ENCODE measurements at regions not wholly inside any gene's neighbourhood (a gene's known extent, or its start where the extent isn't known, plus 50 kb on each side); places are given as distances from the start of the nearest gene placed in this dataset.
"Not testable (repeated sequence)": the region's sequence is repeated elsewhere in the genome, so short reads cannot be mapped to it uniquely, and the experiment has no call there.

- ChIA-PET CTCF (interaction anchor here (0.6 kb wide), 1 partner anchor 160 kb away, joined by 3 read pairs; no protein-coding TSS in a partner anchor), POLR2A (ENCODE audit: low non-redundant PET) (no interaction called here)
- DNase-seq (ENCODE audit: low spot score), result no peak
- no peak for TF ChIP-seq CTCF (conservative IDR thresholded peaks at IDR 0.05; ENCODE audit: low read depth)
- H3K27ac ChIP-seq, result no peak overlapping the region
Measured at GRCh38 chr5:24245821-24246220, 399.0 kb downstream of the CDH10 start.

- CTCF ChIA-PET, result interaction anchor here (0.5 kb wide), 1 partner anchor 10 kb away, joined by 3 read pairs; no protein-coding TSS in a partner anchor
- H3K27ac ChIP-seq, result no peak overlapping the region
- DNase-seq (ENCODE audit: low spot score), result no peak
- TF ChIP-seq CTCF (conservative IDR thresholded peaks at IDR 0.05; ENCODE audit: low read depth), result no peak
- POLR2A ChIA-PET (ENCODE audit: low non-redundant PET), result no interaction called here
Measured at GRCh38 chr5:24264547-24264946, 380.2 kb downstream of the CDH10 start.

GRCh38 chr5:24265306-24265705, 379.5 kb downstream of the CDH10 start:
- POLR2A ChIA-PET (ENCODE audit: low non-redundant PET), result no interaction called here

GRCh38 chr5:24268482-24269056, 376.2 kb downstream of the CDH10 start:
- no peak for DNase-seq (ENCODE audit: low spot score)
- ChIA-PET POLR2A (ENCODE audit: low non-redundant PET) (no interaction called here), CTCF (no interaction called here)
- H3K27ac ChIP-seq, result no peak overlapping the region
- no peak for TF ChIP-seq CTCF (conservative IDR thresholded peaks at IDR 0.05; ENCODE audit: low read depth)

More at GRCh38 chr5:24265306-24265705, 379.5 kb downstream of the CDH10 start:
- no peak for DNase-seq (ENCODE audit: low spot score)
- H3K27ac ChIP-seq, result no peak overlapping the region
- CTCF ChIA-PET, result interaction anchor here (0.5 kb wide), 1 partner anchor 9 kb away, joined by 3 read pairs; no protein-coding TSS in a partner anchor
- TF ChIP-seq CTCF (conservative IDR thresholded peaks at IDR 0.05; ENCODE audit: low read depth), result no peak

GRCh38 chr5:24271702-24272118, 373.1 kb downstream of the CDH10 start:
- H3K27ac ChIP-seq; DNase-seq (ENCODE audit: low spot score); POLR2A ChIA-PET (ENCODE audit: low non-redundant PET); CTCF ChIA-PET: not testable (repeated sequence)

GRCh38 chr5:24272741-24273140, 372.0 kb downstream of the CDH10 start:
- DNase-seq (ENCODE audit: low spot score), result no peak
- TF ChIP-seq CTCF (conservative IDR thresholded peaks at IDR 0.05; ENCODE audit: low read depth), result no peak
- no peak overlapping the region for H3K27ac ChIP-seq
- CTCF ChIA-PET, result no interaction called here
- POLR2A ChIA-PET (ENCODE audit: low non-redundant PET), result no interaction called here

GRCh38 chr5:24280215-24280614, 364.6 kb downstream of the CDH10 start:
- no peak for DNase-seq (ENCODE audit: low spot score)
- TF ChIP-seq CTCF (conservative IDR thresholded peaks at IDR 0.05; ENCODE audit: low read depth), result no peak
- ChIA-PET POLR2A (ENCODE audit: low non-redundant PET) (no interaction called here), CTCF (no interaction called here)
- H3K27ac ChIP-seq, result no peak overlapping the region

Data from RWPE1 (cell line).